ELR (cell line): ENCODE measurements at regions not wholly inside any gene's neighbourhood (a gene's known extent, or its start where the extent isn't known, plus 50 kb on each side); places are given as distances from the start of the nearest gene placed in this dataset.
"Not testable (repeated sequence)": the region's sequence is repeated elsewhere in the genome, so short reads cannot be mapped to it uniquely, and the experiment has no call there.

Experiments
- DNase-seq: peaks from one replicate; pipeline ENCODE4 v3.0.0-alpha.2; 2015; ENCODE audit warnings: low read depth

GRCh38 chr5:126011526-126011925, 411.7 kb upstream of the GRAMD2B start:
- not testable (repeated sequence) for DNase-seq

GRCh38 chr5:126014676-126015075, 408.5 kb upstream of the GRAMD2B start:
- DNase-seq: no peak

GRCh38 chr5:126015235-126016181, 407.7 kb upstream of the GRAMD2B start:
- DNase-seq: no peak

- DNase-seq: no peak
Measured at GRCh38 chr5:126016256-126016655, 407.0 kb upstream of the GRAMD2B start.

GRCh38 chr5:126017096-126017495, 406.1 kb upstream of the GRAMD2B start:
- DNase-seq: no peak

- no peak for DNase-seq
Measured at GRCh38 chr5:126020770-126021169, 402.4 kb upstream of the GRAMD2B start.

GRCh38 chr5:126023994-126024441, 399.2 kb upstream of the GRAMD2B start:
- DNase-seq: no peak

GRCh38 chr5:126027149-126027548, 396.1 kb upstream of the GRAMD2B start:
- DNase-seq: no peak

GRCh38 chr5:126027652-126028051, 395.6 kb upstream of the GRAMD2B start:
- no peak for DNase-seq

GRCh38 chr5:126028336-126028735, 394.9 kb upstream of the GRAMD2B start:
- no peak for DNase-seq

- not testable (repeated sequence) for DNase-seq
Measured at GRCh38 chr5:126029282-126029681, 393.9 kb upstream of the GRAMD2B start.

- no peak for DNase-seq
Measured at GRCh38 chr5:126030698-126031097, 392.5 kb upstream of the GRAMD2B start.

GRCh38 chr5:126031989-126032716, 391.1 kb upstream of the GRAMD2B start:
- no peak for DNase-seq

- no peak for DNase-seq
Measured at GRCh38 chr5:126043688-126044087, 379.5 kb upstream of the GRAMD2B start.

- no peak for DNase-seq
Measured at GRCh38 chr5:126044111-126044668, 379.0 kb upstream of the GRAMD2B start.

GRCh38 chr5:126044931-126045565, 378.2 kb upstream of the GRAMD2B start:
- DNase-seq: no peak

GRCh38 chr5:126046318-126046717, 376.9 kb upstream of the GRAMD2B start:
- no peak for DNase-seq

GRCh38 chr5:126046846-126047571, 376.2 kb upstream of the GRAMD2B start:
- no peak for DNase-seq

GRCh38 chr5:126052120-126052519, 371.1 kb upstream of the GRAMD2B start:
- DNase-seq: no peak

GRCh38 chr5:126052791-126053190, 370.4 kb upstream of the GRAMD2B start:
- no peak for DNase-seq

- no peak for DNase-seq
Measured at GRCh38 chr5:126053630-126054029, 369.6 kb upstream of the GRAMD2B start.
